Body of pancreas (tissue), 4 donors: ENCODE measurements at regions not wholly inside any gene's neighbourhood (a gene's known extent, or its start where the extent isn't known, plus 50 kb on each side); places are given as distances from the start of the nearest gene placed in this dataset.

ENCODE experiments used
- CTCF ChIP-seq, 7 experiments: fragments of 450-650 bp in 4 of 7; fragments of 200-600 bp in 3 of 7; sonication (generic) in 3 of 7; IDR thresholded peaks; one replicate each; pipeline ENCODE4 v1.5.1; 2016 to 2019; ENCODE audit warnings: antibody characterized with exemption in 7 of 7
- POLR2A ChIP-seq, 3 donors: fragments of 450-650 bp; IDR thresholded peaks; one replicate each; pipeline ENCODE4 v1.6.1; 2016; ENCODE audit warnings: antibody characterized with exemption in 3 of 3, mild to moderate bottlenecking in 2 of 3

- TF ChIP-seq CTCF (IDR thresholded peaks at IDR 0.05): no peak
- no peak for TF ChIP-seq POLR2A (IDR thresholded peaks at IDR 0.05)
These were observed 566.4 kb upstream of the SGO1 start for GRCh38 chr3:20752416-20752815.
